HEK293 (cell line): ENCODE measurements at regions not wholly inside any gene's neighbourhood (a gene's known extent, or its start where the extent isn't known, plus 50 kb on each side); places are given as distances from the start of the nearest gene placed in this dataset.

Experiments
- CTCF ChIP-seq: fragments of 450-650 bp; formaldehyde crosslinking; IDR thresholded peaks from 2 replicates; pipeline ENCODE4 v1.5.1; 2016; ENCODE audit warnings: missing biosample characterization, missing genetic modification characterization
- GLI4 ChIP-seq: fragments of 450-650 bp; formaldehyde crosslinking; IDR thresholded peaks from 2 replicates; pipeline ENCODE4 v1.5.1; 2016; ENCODE audit warnings: missing biosample characterization, missing genetic modification characterization
- SETDB1 ChIP-seq: IDR thresholded peaks from one replicate; pipeline ENCODE4 v1.6.1; 2017; ENCODE audit warnings: mild to moderate bottlenecking, low read length, moderate library complexity, mixed read lengths; ENCODE audit not compliant: insufficient read length
- ZBTB44 ChIP-seq: fragments of 450-650 bp; IDR thresholded peaks from 2 replicates; pipeline ENCODE4 v1.5.1; 2018; ENCODE audit warnings: missing biosample characterization, mild to moderate bottlenecking, missing genetic modification characterization
- ZBTB7A ChIP-seq: fragments of 450-650 bp; formaldehyde crosslinking; IDR thresholded peaks from 2 replicates; pipeline ENCODE4 v1.5.1; 2016; ENCODE audit warnings: low read depth, missing biosample characterization, missing genetic modification characterization
- ZNF211 ChIP-seq: fragments of 450-650 bp; formaldehyde crosslinking; IDR thresholded peaks from 2 replicates; pipeline ENCODE4 v1.5.1; 2016; ENCODE audit warnings: low read depth, missing biosample characterization, missing genetic modification characterization
- ZNF302 ChIP-seq: fragments of 450-650 bp; formaldehyde crosslinking; IDR thresholded peaks from 2 replicates; pipeline ENCODE4 v1.5.1; 2016; ENCODE audit warnings: missing biosample characterization, missing genetic modification characterization, low read depth
- ZNF394 ChIP-seq: fragments of 450-650 bp; formaldehyde crosslinking; IDR thresholded peaks from 2 replicates; pipeline ENCODE4 v1.5.1; 2016; ENCODE audit warnings: missing biosample characterization, missing genetic modification characterization, mild to moderate bottlenecking, moderate library complexity, borderline replicate concordance
- ZNF416 ChIP-seq: fragments of 450-650 bp; formaldehyde crosslinking; IDR thresholded peaks from 2 replicates; pipeline ENCODE4 v1.5.1; 2016; ENCODE audit warnings: missing biosample characterization, missing genetic modification characterization
- ZNF629 ChIP-seq: fragments of 450-650 bp; formaldehyde crosslinking; IDR thresholded peaks from 2 replicates; pipeline ENCODE4 v1.5.1; 2017; ENCODE audit warnings: missing biosample characterization, missing genetic modification characterization
- ZNF768 ChIP-seq: fragments of 450-650 bp; formaldehyde crosslinking; IDR thresholded peaks from 2 replicates; pipeline ENCODE4 v1.5.1; 2018; ENCODE audit warnings: missing biosample characterization, mild to moderate bottlenecking, missing genetic modification characterization

- no peak for TF ChIP-seq ZNF629
- TF ChIP-seq ZBTB44 (tag by site-specific recombination): no peak
- no peak for TF ChIP-seq ZNF302 (tag by site-specific recombination)
- TF ChIP-seq CTCF (tag by site-specific recombination): no peak
- TF ChIP-seq ZNF211 (tag by site-specific recombination): no peak
- no peak for TF ChIP-seq ZNF416 (tag by site-specific recombination)
- no peak for TF ChIP-seq GLI4 (tag by site-specific recombination)
- no peak for TF ChIP-seq SETDB1
- no peak for TF ChIP-seq ZBTB7A (tag by site-specific recombination)
- no peak for TF ChIP-seq ZNF768
- no peak for TF ChIP-seq ZNF394 (tag by site-specific recombination)
Measured at GRCh38 chr5:138659121-138659520, 83.9 kb upstream of the HSPA9 start.
